IMR-90 (cell line): ENCODE measurements at regions not wholly inside any gene's neighbourhood (a gene's known extent, or its start where the extent isn't known, plus 50 kb on each side); places are given as distances from the start of the nearest gene placed in this dataset.

Experiments used
- ATAC-seq: fragments of 200-7000 bp; cut with Tn5 transposase; 2 replicates; pipeline ENCODE4 v1.9.1; 2020; ENCODE audit warnings: low read depth, mild to moderate bottlenecking, moderate library complexity
- BruUV-seq: library from RNA; stranded (reverse); fragments of 400-500 nt; replicated peaks from 2 replicates; lab custom pipeline; 2021; lab: Mats Ljungman, UMichigan
- CTCF ChIA-PET: fragments of 300-600 bp; formaldehyde crosslinking; extraction: SDS; loops from one replicate; lab custom pipeline; 2021; ENCODE audit warnings: antibody characterized with exemption; lab: Yijun Ruan, JAX
- POLR2A ChIA-PET: fragments of 300-600 bp; sonication (Branson Sonifier 250); formaldehyde crosslinking; loops from one replicate; lab custom pipeline; 2022; ENCODE audit warnings: antibody characterized with exemption; ENCODE audit not compliant: unreplicated experiment; lab: Charles Lee
- DNase-seq: peaks from one replicate; pipeline ENCODE4 v3.0.0; 2013
- H2AFZ ChIP-seq: replicated peaks from 2 replicates; pipeline ENCODE3; 2013; ENCODE audit warnings: low read length, mild to moderate bottlenecking; ENCODE audit not compliant: poor library complexity
- H2AK5ac ChIP-seq: 2 replicates; pipeline ENCODE4 v1.6.1; 2013; ENCODE audit warnings: low read depth, low read length, inconsistent platforms
- H2AK9ac ChIP-seq: replicated peaks from 2 replicates; pipeline ENCODE3; 2013; ENCODE audit warnings: mild to moderate bottlenecking, low read depth, low read length, moderate library complexity; ENCODE audit not compliant: poor library complexity
- H2BK120ac ChIP-seq: 2 replicates; pipeline ENCODE4 v1.6.1; 2013; ENCODE audit warnings: low read depth, low read length, inconsistent platforms
- H2BK15ac ChIP-seq: 3 replicates; pipeline ENCODE4 v1.6.1; 2013; ENCODE audit warnings: low read depth, low read length, inconsistent platforms
- H2BK20ac ChIP-seq: 2 replicates; pipeline ENCODE4 v1.6.1; 2013; ENCODE audit warnings: low read depth, mild to moderate bottlenecking, inconsistent platforms, low read length, moderate library complexity
- H2BK5ac ChIP-seq: 2 replicates; pipeline ENCODE4 v1.6.1; 2013; ENCODE audit warnings: mild to moderate bottlenecking, low read depth, low read length, inconsistent platforms; ENCODE audit not compliant: poor library complexity, severe bottlenecking
- H3K14ac ChIP-seq: replicated peaks from 2 replicates; pipeline ENCODE4 v1.6.1; 2013; ENCODE audit warnings: low read depth, low read length, inconsistent platforms
- H3K18ac ChIP-seq: 2 replicates; pipeline ENCODE4 v1.6.1; 2013; ENCODE audit warnings: low read depth, low read length, control low read depth
- H3K23ac ChIP-seq: 2 replicates; pipeline ENCODE4 v1.6.1; 2013; ENCODE audit warnings: low read depth, low read length, inconsistent platforms
- H3K27ac ChIP-seq: 2 replicates; pipeline ENCODE4 v1.5.1; 2013; ENCODE audit warnings: mild to moderate bottlenecking, control low read depth, low read length; ENCODE audit not compliant: insufficient read depth
- H3K27me3 ChIP-seq: 2 replicates; pipeline ENCODE4 v1.6.1; 2013; ENCODE audit warnings: low read length; ENCODE audit not compliant: control insufficient read depth, insufficient read depth
- H3K36me3 ChIP-seq: 2 replicates; pipeline ENCODE4 v1.6.1; 2013; ENCODE audit warnings: low read length, mixed read lengths; ENCODE audit not compliant: control insufficient read depth, insufficient read depth
- H3K4ac ChIP-seq: 2 replicates; pipeline ENCODE4 v1.6.1; 2013; ENCODE audit warnings: low read depth, low read length, inconsistent platforms
- H3K4me1 ChIP-seq: 2 replicates; pipeline ENCODE4 v1.6.1; 2013; ENCODE audit warnings: low read length, mixed read lengths; ENCODE audit not compliant: control insufficient read depth, insufficient read depth
- H3K4me2 ChIP-seq: 2 replicates; pipeline ENCODE4 v1.6.1; 2013; ENCODE audit warnings: low read depth, mild to moderate bottlenecking, control low read depth, low read length, moderate library complexity
- H3K4me3 ChIP-seq: 2 replicates; pipeline ENCODE4 v1.5.1; 2013; ENCODE audit warnings: low read depth, mild to moderate bottlenecking, control low read depth, low read length, moderate library complexity; ENCODE audit not compliant: insufficient read depth
- H3K56ac ChIP-seq: 2 replicates; pipeline ENCODE4 v1.6.1; 2013; ENCODE audit warnings: low read length, inconsistent platforms; ENCODE audit not compliant: insufficient read depth; ENCODE audit errors: extremely low read depth
- H3K79me1 ChIP-seq, 2 experiments: 2 replicates each; pipeline ENCODE4 v1.6.1; 2013; ENCODE audit warnings: low read length in 2 of 2, inconsistent platforms in 1 of 2, low read depth in 1 of 2
- H3K9ac ChIP-seq: 2 replicates; pipeline ENCODE4 v1.6.1; 2013; ENCODE audit warnings: low read depth, low read length, control low read depth
- H3K9me1 ChIP-seq: 2 replicates; pipeline ENCODE4 v1.6.1; 2013; ENCODE audit warnings: low read length, inconsistent platforms; ENCODE audit not compliant: insufficient read depth
- H3K9me3 ChIP-seq: 2 replicates; pipeline ENCODE4 v1.6.1; 2013; ENCODE audit warnings: low read length; ENCODE audit not compliant: control insufficient read depth, insufficient read depth
- H4K20me1 ChIP-seq: 2 replicates; pipeline ENCODE4 v1.6.1; 2013; ENCODE audit warnings: low read length, inconsistent platforms; ENCODE audit not compliant: insufficient read depth
- H4K5ac ChIP-seq: 2 replicates; pipeline ENCODE4 v1.6.1; 2013; ENCODE audit warnings: mild to moderate bottlenecking, low read depth, low read length, control low read depth
- H4K8ac ChIP-seq, 2 experiments: 2 replicates each; pipeline ENCODE4 v1.6.1; 2013; ENCODE audit warnings: low read depth in 2 of 2, low read length in 2 of 2, control low read depth in 1 of 2, inconsistent platforms in 1 of 2
- H4K91ac ChIP-seq: 2 replicates; pipeline ENCODE4 v1.6.1; 2013; ENCODE audit warnings: low read depth, low read length, inconsistent platforms; ENCODE audit not compliant: insufficient read depth
- CHD1 ChIP-seq: IDR thresholded peaks from 2 replicates; pipeline ENCODE4 v1.6.1; 2012; ENCODE audit warnings: low read depth, low read length, improper control_type of control experiment
- ELK1 ChIP-seq: fragments of 150-350 bp; IDR thresholded peaks from 2 replicates; pipeline ENCODE4 v1.6.1; 2016; ENCODE audit warnings: low read depth, mild to moderate bottlenecking, low read length, moderate library complexity, borderline replicate concordance
- FOS ChIP-seq: fragments of 150-350 bp; IDR thresholded peaks from 2 replicates; pipeline ENCODE4 v1.6.1; 2016; ENCODE audit warnings: low read depth, low read length
- MAZ ChIP-seq: IDR thresholded peaks from 2 replicates; pipeline ENCODE4 v1.6.1; 2012; ENCODE audit warnings: low read depth, mild to moderate bottlenecking, low read length, improper control_type of control experiment, moderate library complexity, borderline replicate concordance
- MXI1 ChIP-seq: IDR thresholded peaks from 2 replicates; pipeline ENCODE4 v1.6.1; 2012; ENCODE audit warnings: low read depth, mild to moderate bottlenecking, low read length, moderate library complexity, borderline replicate concordance
- NFE2L2 ChIP-seq: fragments of 150-350 bp; IDR thresholded peaks from 2 replicates; pipeline ENCODE4 v1.6.1; 2016; ENCODE audit warnings: low read depth, mild to moderate bottlenecking, low read length
- POLR2A ChIP-seq: IDR thresholded peaks from 2 replicates; pipeline ENCODE4 v1.6.1; 2012; ENCODE audit warnings: mild to moderate bottlenecking, low read depth, low read length
- RAD21 ChIP-seq: IDR thresholded peaks from 2 replicates; pipeline ENCODE4 v1.6.1; 2012; ENCODE audit warnings: low read length, improper control_type of control experiment
- RFX5 ChIP-seq: IDR thresholded peaks from 2 replicates; pipeline ENCODE4 v1.8.0; 2012; ENCODE audit warnings: low read depth, mild to moderate bottlenecking, low read length, moderate library complexity
- SMC3 ChIP-seq: fragments of 150-350 bp; IDR thresholded peaks from 2 replicates; pipeline ENCODE4 v1.6.1; 2016; ENCODE audit warnings: low read depth, mild to moderate bottlenecking, antibody characterized with exemption, low read length, moderate library complexity
- USF2 ChIP-seq: fragments of 150-350 bp; IDR thresholded peaks from 2 replicates; pipeline ENCODE4 v1.6.1; 2017; ENCODE audit warnings: mild to moderate bottlenecking, antibody characterized with exemption, low read length, low read depth
- WGBS, 2 experiments: methylation state at CpG; one replicate each; pipeline versions ENCODE4 v1.1.5 to v1.1.7; 2013; ENCODE audit warnings: missing lambda C conversion rate in 2 of 2; ENCODE audit not compliant: insufficient read length in 1 of 2; ENCODE audit errors: extremely low coverage in 2 of 2; 5-methylcytosine and 5-hydroxymethylcytosine counted together
- dilution Hi-C: fragments of 300-500 bp; cut with HindIII; formaldehyde crosslinking; loops from one replicate; pipeline ENCODE4 v1.14.3; 2018; ENCODE audit warnings: low sequenced_read_pairs; ENCODE audit not compliant: unreplicated experiment
- in situ Hi-C: fragments of 300-500 bp; cut with MboI; formaldehyde crosslinking; loops from 3 replicates; pipeline ENCODE4 v1.14.3; 2019; ENCODE audit warnings: low sequenced_read_pairs, inconsistent platforms, mixed read lengths
- intact Hi-C: fragments of 100-400 bp; cut with micrococcal nuclease; formaldehyde crosslinking; loops from 2 replicates; pipeline ENCODE4 v1.10.0; 2022
- TF ChIP-seq, protein P1 (sequence below): conservative IDR thresholded peaks from 2 replicates; pipeline ENCODE4 v1.5.1; 2012; ENCODE audit warnings: mild to moderate bottlenecking, low read depth, low read length, improper control_type of control experiment

- Histone ChIP-seq H3K36me3 (no peaks in the 10 kb centered on the region), H4K5ac (no peak overlapping the region), H3K79me1 (no peaks in the 10 kb centered on the region), H2BK120ac (no peak overlapping the region), H3K4ac (no peak overlapping the region), H2AK9ac (no peak overlapping the region), H2BK5ac (no peak overlapping the region), H3K4me3 (no peak overlapping the region), H3K18ac (no peak overlapping the region), H2AK5ac (no peak overlapping the region), H4K20me1 (no peaks in the 10 kb centered on the region), H3K23ac (no peak overlapping the region), H3K56ac (no peak overlapping the region), H2BK15ac (no peak overlapping the region), H3K27ac (no peak overlapping the region), H3K9ac (no peak overlapping the region), H3K4me2 (no peak overlapping the region), H4K91ac (no peak overlapping the region), H3K9me3 (no peaks in the 10 kb centered on the region), H2BK20ac (no peak overlapping the region), H3K4me1 (no peaks in the 10 kb centered on the region), H3K9me1 (no peaks in the 10 kb centered on the region), H3K14ac (no peak overlapping the region), H3K27me3 (no peaks in the 10 kb centered on the region), H4K8ac (no peak overlapping the region), H2AFZ (no peak overlapping the region)
- intact Hi-C loops = no loop called here
- ChIA-PET CTCF (no interaction called here), POLR2A (no interaction called here)
- no CpG with 5 or more reads among the region's 3 CpGs for WGBS, 2 experiments
- DNase-seq = no peak
- dilution Hi-C loops = no loop called here
- TF ChIP-seq RAD21 = no peak
- no peak for TF ChIP-seq POLR2A
- TF ChIP-seq USF2 = no peak
- TF ChIP-seq RFX5 = no peak
- TF ChIP-seq, protein P1, sequence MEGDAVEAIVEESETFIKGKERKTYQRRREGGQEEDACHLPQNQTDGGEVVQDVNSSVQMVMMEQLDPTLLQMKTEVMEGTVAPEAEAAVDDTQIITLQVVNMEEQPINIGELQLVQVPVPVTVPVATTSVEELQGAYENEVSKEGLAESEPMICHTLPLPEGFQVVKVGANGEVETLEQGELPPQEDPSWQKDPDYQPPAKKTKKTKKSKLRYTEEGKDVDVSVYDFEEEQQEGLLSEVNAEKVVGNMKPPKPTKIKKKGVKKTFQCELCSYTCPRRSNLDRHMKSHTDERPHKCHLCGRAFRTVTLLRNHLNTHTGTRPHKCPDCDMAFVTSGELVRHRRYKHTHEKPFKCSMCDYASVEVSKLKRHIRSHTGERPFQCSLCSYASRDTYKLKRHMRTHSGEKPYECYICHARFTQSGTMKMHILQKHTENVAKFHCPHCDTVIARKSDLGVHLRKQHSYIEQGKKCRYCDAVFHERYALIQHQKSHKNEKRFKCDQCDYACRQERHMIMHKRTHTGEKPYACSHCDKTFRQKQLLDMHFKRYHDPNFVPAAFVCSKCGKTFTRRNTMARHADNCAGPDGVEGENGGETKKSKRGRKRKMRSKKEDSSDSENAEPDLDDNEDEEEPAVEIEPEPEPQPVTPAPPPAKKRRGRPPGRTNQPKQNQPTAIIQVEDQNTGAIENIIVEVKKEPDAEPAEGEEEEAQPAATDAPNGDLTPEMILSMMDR = no peak
- TF ChIP-seq FOS = no peak
- TF ChIP-seq MAZ = no peak
- no peak for TF ChIP-seq CHD1
- TF ChIP-seq SMC3 = no peak
- no peak for TF ChIP-seq ELK1
- no peak for TF ChIP-seq MXI1
- TF ChIP-seq NFE2L2 = no peak
- ATAC-seq = no peak
- no TSS peak for BruUV-seq
- in situ Hi-C loops = no loop called here
These were observed 1663.1 kb downstream of the STIM2 start for GRCh38 chr4:28523681-28524190.
